Activated CD8-positive, alpha-beta memory T cell treated with anti-CD3 and anti-CD28 coated beads, Interleukin-2, amount 50 U/mL, for 4 hours (primary cell): ENCODE measurements at regions not wholly inside any gene's neighbourhood (a gene's known extent, or its start where the extent isn't known, plus 50 kb on each side); places are given as distances from the start of the nearest gene placed in this dataset.

Experiments
- DNase-seq: peaks from one replicate; pipeline ENCODE4 v3.0.0-alpha.2; 2020

DNA sequence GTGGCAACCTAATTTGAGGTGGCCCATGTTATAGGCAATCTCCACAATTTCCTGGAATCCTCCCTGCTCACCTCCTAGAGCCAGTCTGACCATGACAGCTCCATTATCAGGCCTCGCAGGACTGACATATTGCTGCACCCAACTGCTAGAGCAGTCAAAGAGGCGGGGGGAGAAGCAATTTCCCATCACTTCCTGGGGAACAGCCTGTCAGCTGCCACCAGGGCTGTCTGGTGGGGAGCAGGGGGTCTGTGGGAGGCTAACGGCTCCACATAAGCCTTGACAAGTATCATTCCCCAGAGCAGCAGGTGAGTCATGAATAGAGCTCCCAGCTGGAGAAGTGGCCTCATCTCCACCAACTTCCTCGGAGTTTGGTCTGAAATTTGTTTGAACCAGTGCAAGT, 322.9 kb downstream of the MATN1 start:
- no peak for DNase-seq

DNA sequence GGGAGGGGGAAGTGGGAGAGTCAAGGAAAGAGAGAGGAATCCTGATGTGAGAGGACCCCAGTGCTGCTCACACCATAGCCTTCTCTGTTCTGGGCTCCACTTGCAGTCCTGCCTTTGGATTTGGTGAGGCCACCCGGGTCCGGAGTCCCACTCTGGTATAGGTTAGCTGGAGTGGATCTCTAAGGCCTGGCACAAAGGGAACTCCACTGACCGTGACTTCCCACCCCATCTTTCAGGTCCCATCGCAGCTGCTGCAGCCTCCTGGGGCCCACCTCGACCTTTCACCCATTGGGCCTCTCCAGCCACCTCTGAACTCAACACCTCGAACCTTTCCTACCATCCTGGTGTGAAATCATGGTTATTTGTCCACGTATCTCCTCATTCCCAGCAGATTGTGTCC, 324.4 kb downstream of the MATN1 start:
- peak; percentile 6 for DNase-seq

- DNase-seq, result no peak
Measured at GRCh38 chr1:30397576-30397975, 325.8 kb downstream of the MATN1 start.

- no peak for DNase-seq
Measured at GRCh38 chr1:30395631-30396030, 327.8 kb downstream of the MATN1 start.

GRCh38 chr1:30388386-30388785, 335.0 kb downstream of the MATN1 start:
- no peak for DNase-seq

DNA sequence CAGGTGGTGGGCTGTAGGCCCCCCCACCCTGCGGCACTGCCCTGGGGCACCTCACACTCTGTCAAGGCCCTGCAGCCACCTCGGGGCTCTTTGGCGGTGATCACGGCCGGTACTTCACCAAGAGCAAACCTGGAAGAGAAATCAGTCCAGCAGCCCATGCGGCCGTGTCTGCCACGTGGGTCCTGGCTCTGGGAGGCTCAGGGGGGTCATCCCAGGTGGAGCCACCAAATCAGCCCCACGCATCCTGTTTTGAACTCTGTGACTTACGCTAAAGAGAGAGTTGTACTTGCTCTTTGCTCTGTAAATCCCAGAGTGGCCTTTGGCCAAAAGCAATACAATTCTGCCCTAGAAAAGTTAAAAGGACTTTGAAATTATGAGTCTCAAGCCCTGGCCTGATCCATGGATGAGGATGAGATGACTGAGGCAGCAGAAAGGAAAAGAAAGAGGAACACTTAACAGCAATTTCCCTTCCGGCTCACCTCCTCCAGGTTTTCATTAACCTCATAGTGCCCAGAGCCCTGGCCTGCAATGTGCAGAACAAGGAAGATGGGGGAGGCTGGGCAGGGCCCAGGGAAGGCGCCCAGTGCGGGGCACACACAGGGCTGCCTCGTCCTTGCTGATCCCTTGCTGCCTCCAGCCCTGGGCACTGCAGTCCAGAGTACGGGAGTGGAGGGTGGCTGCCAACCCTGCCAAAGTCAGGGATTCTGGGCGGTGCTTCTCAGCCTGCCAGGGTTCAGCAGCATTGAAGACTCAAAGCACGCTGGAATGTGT, 337.0 kb downstream of the MATN1 start:
- DNase-seq, result no peak

GRCh38 chr1:30385246-30385995, 338.0 kb downstream of the MATN1 start:
- DNase-seq, result no peak

DNA sequence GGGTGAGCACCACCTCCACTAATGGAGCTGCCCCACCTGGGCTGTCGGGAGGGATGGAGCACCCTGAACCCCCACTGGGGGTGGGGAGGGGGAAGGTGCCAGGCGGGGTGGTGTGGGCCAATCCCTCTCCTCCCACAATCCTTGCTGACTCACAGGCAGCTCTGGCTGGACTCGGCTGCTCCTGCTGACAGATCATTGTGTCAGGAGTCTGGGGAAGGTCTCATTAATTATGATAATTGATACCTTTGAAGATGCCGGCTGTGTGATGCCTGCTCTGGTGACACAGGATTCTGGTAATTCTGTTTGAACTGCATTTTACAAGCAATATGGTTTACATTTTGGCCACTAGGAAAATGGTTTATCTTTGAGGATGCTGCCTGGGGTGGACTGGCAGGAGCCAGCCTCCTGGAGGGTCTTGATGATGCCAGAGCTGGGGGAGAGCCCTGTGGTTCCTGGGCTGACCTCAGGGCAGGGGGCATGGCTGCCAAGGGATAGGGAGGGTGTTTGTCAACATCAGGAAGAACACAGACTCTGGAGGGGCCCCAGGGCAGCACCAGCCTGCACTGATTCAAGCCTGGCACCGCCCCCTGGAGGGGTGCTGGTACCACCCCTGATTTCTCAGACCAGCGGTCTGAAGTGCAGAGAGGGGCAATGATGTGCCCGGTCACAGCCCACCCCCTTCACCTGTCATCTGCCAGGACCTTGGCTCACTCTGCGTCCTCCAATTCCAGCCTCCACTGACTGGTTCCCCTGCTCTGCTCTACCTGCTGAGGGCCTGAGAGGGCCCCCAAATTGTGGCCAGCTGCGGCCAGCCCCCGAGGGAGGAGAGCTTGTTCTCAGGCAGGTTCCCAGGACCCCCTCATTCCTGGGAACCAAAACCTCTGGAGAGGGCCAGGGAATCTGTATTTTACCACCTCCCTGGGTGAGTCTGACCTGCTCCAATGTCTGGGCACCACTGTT, 338.8 kb downstream of the MATN1 start:
- DNase-seq, result no peak

GRCh38 chr1:30383221-30383711, 340.1 kb downstream of the MATN1 start:
- DNase-seq, result no peak

GRCh38 chr1:30382496-30382895, 340.9 kb downstream of the MATN1 start:
- DNase-seq, result no peak

- no peak for DNase-seq
Measured at GRCh38 chr1:30381671-30382365, 341.6 kb downstream of the MATN1 start.

DNA sequence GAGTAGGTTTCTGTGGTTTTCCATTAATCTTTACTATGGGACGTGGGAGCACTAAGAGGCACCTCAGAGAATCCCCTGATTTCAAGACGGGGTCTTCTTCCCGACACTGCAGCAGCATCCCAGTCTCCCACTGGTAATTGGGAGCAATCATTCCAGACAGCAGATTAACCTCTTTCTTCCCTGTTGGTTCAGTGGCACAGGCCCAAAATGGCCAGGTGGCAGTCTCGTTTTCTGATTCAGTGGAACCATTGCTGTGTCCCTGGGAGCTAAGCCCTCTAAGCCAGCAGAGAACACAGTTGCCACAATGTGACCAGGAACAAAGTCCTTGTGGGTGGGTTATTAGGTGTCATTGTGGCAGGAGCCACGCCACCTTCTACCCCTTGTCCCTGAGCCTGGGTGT, 342.1 kb downstream of the MATN1 start:
- DNase-seq, result no peak

DNA sequence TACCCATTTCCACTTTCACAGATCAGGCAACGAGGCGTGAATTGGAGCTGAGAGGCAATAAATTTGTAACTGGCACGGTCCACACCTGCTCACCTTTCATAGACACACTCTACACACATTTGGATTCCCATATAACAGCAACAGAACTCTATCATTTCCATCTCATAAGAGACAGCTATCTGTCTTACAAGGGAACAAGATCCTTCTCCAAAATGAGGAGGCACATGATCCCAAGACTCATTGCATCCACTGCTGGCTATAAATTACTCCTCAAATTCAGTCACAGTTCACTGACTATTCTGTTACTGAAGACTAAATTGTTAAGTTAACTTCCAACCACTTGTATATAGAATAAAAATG, 342.8 kb downstream of the MATN1 start:
- DNase-seq, result no peak

- peak; percentile 28 for DNase-seq
Measured at GRCh38 chr1:30379684-30380624, 343.4 kb downstream of the MATN1 start.

DNA sequence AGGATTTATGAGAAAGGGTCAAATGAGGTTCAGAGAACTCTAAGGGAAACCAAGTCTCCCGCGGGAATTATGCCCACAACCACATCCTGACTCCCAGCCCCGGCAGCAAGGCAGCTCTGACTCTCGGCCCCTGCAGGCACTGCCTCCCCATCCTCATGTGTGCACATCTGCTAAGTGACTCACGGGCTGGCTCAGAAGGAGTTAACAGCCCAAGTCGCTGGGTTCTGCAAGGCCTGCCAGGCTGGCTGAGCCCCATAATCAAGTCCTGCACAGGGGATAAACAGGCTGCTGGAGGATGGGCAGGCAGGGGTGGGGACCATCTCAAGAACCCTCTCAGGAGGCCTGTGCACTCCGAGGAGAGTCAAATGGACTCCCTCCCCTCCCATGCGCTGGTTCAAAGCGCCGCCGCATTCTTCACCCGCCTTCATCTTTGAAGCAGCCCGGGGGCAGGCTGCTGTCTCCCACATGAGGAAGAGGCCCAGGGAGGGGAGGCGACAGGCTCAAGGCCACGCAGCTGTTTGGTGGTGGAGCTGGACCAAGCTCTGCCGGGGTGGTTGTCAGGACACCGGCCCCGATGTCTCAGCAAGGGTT, 344.3 kb downstream of the MATN1 start:
- DNase-seq, result no peak

GRCh38 chr1:30378003-30378596, 345.3 kb downstream of the MATN1 start:
- no peak for DNase-seq

- DNase-seq, result no peak
Measured at GRCh38 chr1:30377230-30378002, 346.0 kb downstream of the MATN1 start.

GRCh38 chr1:30376054-30376697, 347.2 kb downstream of the MATN1 start:
- no peak for DNase-seq

- DNase-seq, result no peak
Measured at GRCh38 chr1:30375156-30375555, 348.2 kb downstream of the MATN1 start.
